Osteocyte (in vitro differentiated cells): ENCODE measurements at regions not wholly inside any gene's neighbourhood (a gene's known extent, or its start where the extent isn't known, plus 50 kb on each side); places are given as distances from the start of the nearest gene placed in this dataset.

Source experiments
- DNase-seq: peaks from one replicate; pipeline ENCODE4 v3.0.0; 2021; ENCODE audit warnings: mixed read lengths; ENCODE audit not compliant: unreplicated experiment; ENCODE audit errors: extremely low spot score
- H3K27ac Mint-ChIP-seq: one replicate; pipeline ENCODE4 v1.8.0; 2021; ENCODE audit warnings: mild to moderate bottlenecking, mixed read lengths; ENCODE audit not compliant: unreplicated experiment
- H3K27me3 Mint-ChIP-seq: one replicate; pipeline ENCODE4 v1.8.0; 2021; ENCODE audit warnings: mixed read lengths; ENCODE audit not compliant: unreplicated experiment
- H3K36me3 Mint-ChIP-seq: one replicate; pipeline ENCODE4 v1.8.0; 2021; ENCODE audit warnings: mixed read lengths; ENCODE audit not compliant: unreplicated experiment
- H3K4me1 Mint-ChIP-seq: one replicate; pipeline ENCODE4 v1.8.0; 2021; ENCODE audit warnings: mixed read lengths; ENCODE audit not compliant: unreplicated experiment
- H3K4me3 Mint-ChIP-seq: one replicate; pipeline ENCODE4 v1.8.0; 2021; ENCODE audit warnings: mild to moderate bottlenecking, moderate library complexity, mixed read lengths; ENCODE audit not compliant: unreplicated experiment
- H3K9me3 Mint-ChIP-seq: one replicate; pipeline ENCODE4 v1.8.0; 2021; ENCODE audit warnings: mixed read lengths; ENCODE audit not compliant: unreplicated experiment
- CTCF ChIP-seq: fragments of 200-600 bp; sonication (generic); IDR thresholded peaks from 2 replicates; pipeline ENCODE4 v1.5.0; 2021; ENCODE audit warnings: antibody characterized with exemption, mild to moderate bottlenecking, moderate library complexity

- Mint-ChIP-seq H3K27ac (no peak overlapping the region), H3K4me3 (no peak overlapping the region), H3K9me3 (peaks cover 15% of the 10 kb centered on the region), H3K27me3 (no peaks in the 10 kb centered on the region), H3K36me3 (no peaks in the 10 kb centered on the region), H3K4me1 (no peaks in the 10 kb centered on the region)
- DNase-seq: no peak
- no peak for TF ChIP-seq CTCF
Observed at GRCh38 chr10:36096576-36096975, 454.5 kb upstream of the FZD8 start.

- Mint-ChIP-seq H3K36me3 (no peaks in the 10 kb centered on the region), H3K27ac (no peak overlapping the region), H3K27me3 (no peaks in the 10 kb centered on the region), H3K4me3 (no peak overlapping the region), H3K4me1 (no peaks in the 10 kb centered on the region), H3K9me3 (peaks cover 3% of the 10 kb centered on the region)
- no peak for TF ChIP-seq CTCF
- no peak for DNase-seq
Observed at GRCh38 chr10:36094096-36094495, 452.0 kb upstream of the FZD8 start.

- Mint-ChIP-seq H3K27ac (no peak overlapping the region), H3K4me1 (no peaks in the 10 kb centered on the region), H3K4me3 (no peak overlapping the region), H3K9me3 (no peaks in the 10 kb centered on the region), H3K27me3 (no peaks in the 10 kb centered on the region), H3K36me3 (no peaks in the 10 kb centered on the region)
- no peak for TF ChIP-seq CTCF
- DNase-seq: no peak
Observed at GRCh38 chr10:36092116-36092515, 450.0 kb upstream of the FZD8 start.

GRCh38 chr10:36091007-36091406 is 448.9 kb upstream of the FZD8 start:
- TF ChIP-seq CTCF: no peak
- H3K9me3 Mint-ChIP-seq: no peaks in the 10 kb centered on the region
- H3K27me3 Mint-ChIP-seq: no peaks in the 10 kb centered on the region
- H3K36me3 Mint-ChIP-seq: no peaks in the 10 kb centered on the region
- DNase-seq: no peak
- no peak overlapping the region for H3K27ac Mint-ChIP-seq
- H3K4me3 Mint-ChIP-seq: no peak overlapping the region
- no peaks in the 10 kb centered on the region for H3K4me1 Mint-ChIP-seq

- no peak for DNase-seq
- Mint-ChIP-seq H3K4me1 (no peaks in the 10 kb centered on the region), H3K4me3 (no peak overlapping the region)
Observed at GRCh38 chr10:36089790-36090440, 447.8 kb upstream of the FZD8 start.

More at GRCh38 chr10:36089790-36090440, 447.8 kb upstream of the FZD8 start:
- H3K27me3 Mint-ChIP-seq: no peaks in the 10 kb centered on the region
- TF ChIP-seq CTCF: no peak
- no peaks in the 10 kb centered on the region for H3K36me3 Mint-ChIP-seq
- H3K9me3 Mint-ChIP-seq: no peaks in the 10 kb centered on the region
- H3K27ac Mint-ChIP-seq: no peak overlapping the region
